A673 (cell line): ENCODE measurements at regions not wholly inside any gene's neighbourhood (a gene's known extent, or its start where the extent isn't known, plus 50 kb on each side); places are given as distances from the start of the nearest gene placed in this dataset.

ENCODE experiments used
- BruUV-seq: library from RNA; stranded (reverse); fragments of 400-500 nt; replicated peaks from 2 replicates; lab custom pipeline; 2021; lab: Mats Ljungman, UMichigan
- CTCF ChIA-PET: fragments of 300-600 bp; sonication (Branson Sonifier 250); formaldehyde crosslinking; loops from one replicate; lab custom pipeline; 2022; ENCODE audit warnings: antibody characterized with exemption; lab: Charles Lee
- POLR2A ChIA-PET: fragments of 300-600 bp; sonication (Branson Sonifier 250); formaldehyde crosslinking; loops from one replicate; lab custom pipeline; 2022; ENCODE audit warnings: antibody characterized with exemption; ENCODE audit not compliant: low non-redundant PET; lab: Charles Lee
- DNase-seq: peaks from one replicate; pipeline ENCODE4 v3.0.0-alpha.2; 2015; ENCODE audit warnings: low spot score
- H3K27ac ChIP-seq: fragments of 200-600 bp; sonication (generic); 2 replicates; pipeline ENCODE4 v1.5.1; 2016; ENCODE audit warnings: mixed run types, low read depth, mild to moderate bottlenecking, mixed read lengths, antibody characterized with exemption, low read length; ENCODE audit not compliant: poor library complexity, severe bottlenecking
- H3K27me3 ChIP-seq: fragments of 200-600 bp; sonication (generic); replicated peaks from 2 replicates; pipeline ENCODE4 v1.6.1; 2017; ENCODE audit warnings: mixed run types, low read depth, mild to moderate bottlenecking, mixed read lengths, antibody characterized with exemption, low read length; ENCODE audit not compliant: insufficient read depth, poor library complexity
- H3K36me3 ChIP-seq: fragments of 200-600 bp; sonication (generic); 2 replicates; pipeline ENCODE4 v1.6.1; 2016; ENCODE audit warnings: mixed run types, mild to moderate bottlenecking, mixed read lengths, antibody characterized with exemption, low read length; ENCODE audit not compliant: insufficient read depth, poor library complexity, severe bottlenecking
- H3K4me1 ChIP-seq: fragments of 200-600 bp; sonication (generic); 2 replicates; pipeline ENCODE4 v1.6.1; 2017; ENCODE audit warnings: mixed run types, mild to moderate bottlenecking, mixed read lengths, antibody characterized with exemption, low read length; ENCODE audit not compliant: insufficient read depth, poor library complexity, severe bottlenecking
- H3K4me3 ChIP-seq: fragments of 200-600 bp; sonication (generic); 2 replicates; pipeline ENCODE4 v1.5.1; 2016; ENCODE audit warnings: low read depth, mixed run types, mild to moderate bottlenecking, mixed read lengths, low read length; ENCODE audit not compliant: poor library complexity, severe bottlenecking
- H3K9me3 ChIP-seq: fragments of 200-600 bp; sonication (generic); 2 replicates; pipeline ENCODE4 v1.6.1; 2016; ENCODE audit warnings: mixed run types, low read depth, mild to moderate bottlenecking, mixed read lengths, antibody characterized with exemption, low read length; ENCODE audit not compliant: poor library complexity, severe bottlenecking
- CTCF ChIP-seq: fragments of 300-800, 200-600 bp; sonication (generic); conservative IDR thresholded peaks from 2 replicates; pipeline ENCODE4 v1.5.1; 2017; ENCODE audit warnings: low read depth, mild to moderate bottlenecking, antibody characterized with exemption, low read length, moderate library complexity, mixed read lengths
- EZH2 ChIP-seq: fragments of 200-600 bp; sonication (generic); IDR thresholded peaks from 2 replicates; pipeline ENCODE4 v1.6.1; 2017; ENCODE audit warnings: borderline replicate concordance, low read depth, mild to moderate bottlenecking, mixed read lengths, antibody characterized with exemption, low read length; ENCODE audit not compliant: poor library complexity, severe bottlenecking
- intact Hi-C: fragments of 100-400 bp; cut with micrococcal nuclease; formaldehyde crosslinking; loops from one replicate; pipeline ENCODE4 v1.10.0; 2022; ENCODE audit not compliant: unreplicated experiment

GRCh38 chr6:150299873-150300485 lies 68.8 kb upstream of the IYD start:
- CTCF ChIA-PET: no interaction called here
- no TSS peak for BruUV-seq
- Histone ChIP-seq H3K4me3 (no peak overlapping the region), H3K36me3 (no peaks in the 10 kb centered on the region), H3K27ac (no peak overlapping the region), H3K9me3 (peaks cover 8% of the 10 kb centered on the region), H3K27me3 (no peaks in the 10 kb centered on the region), H3K4me1 (no peaks in the 10 kb centered on the region)
- intact Hi-C loops: no loop called here
- POLR2A ChIA-PET: no interaction called here
- DNase-seq: no peak
- TF ChIP-seq CTCF: no peak
- no peak for TF ChIP-seq EZH2

- peak; percentile 38 for DNase-seq
- Histone ChIP-seq H3K27me3 (no peaks in the 10 kb centered on the region), H3K4me1 (no peaks in the 10 kb centered on the region), H3K27ac (no peak overlapping the region), H3K9me3 (peaks cover 8% of the 10 kb centered on the region), H3K36me3 (no peaks in the 10 kb centered on the region), H3K4me3 (no peak overlapping the region)
- intact Hi-C loops: no loop called here
- ChIA-PET CTCF (no interaction called here), POLR2A (no interaction called here)
- no TSS peak for BruUV-seq
- no peak for TF ChIP-seq EZH2
- TF ChIP-seq CTCF: no peak
Measured at GRCh38 chr6:150301846-150302519, 66.8 kb upstream of the IYD start.

GRCh38 chr6:150302520-150303176 lies 66.2 kb upstream of the IYD start:
- no TSS peak for BruUV-seq
- Histone ChIP-seq H3K4me1 (no peaks in the 10 kb centered on the region), H3K9me3 (peaks cover 1% of the 10 kb centered on the region), H3K27ac (no peak overlapping the region), H3K36me3 (no peaks in the 10 kb centered on the region), H3K27me3 (no peaks in the 10 kb centered on the region), H3K4me3 (no peak overlapping the region)
- POLR2A ChIA-PET: no interaction called here
- CTCF ChIA-PET: no interaction called here
- intact Hi-C loops: no loop called here
- TF ChIP-seq EZH2 (no peak), CTCF (no peak)
- DNase-seq: no peak
